A549 (cell line): ENCODE measurements at regions not wholly inside any gene's neighbourhood (a gene's known extent, or its start where the extent isn't known, plus 50 kb on each side); places are given as distances from the start of the nearest gene placed in this dataset.

Experiments
- ATAC-seq, 2 experiments: fragments of 200-7000 bp in 1 of 2; fragments of >200 bp in 1 of 2; cut with Nextera tagmentation in 1 of 2; cut with Tn5 transposase in 1 of 2; 3 replicates each; pipeline versions ENCODE4 v1.8.0 to v1.9.1; 2018 to 2020; ENCODE audit warnings: mild to moderate bottlenecking in 1 of 2, moderate library complexity in 1 of 2
- CTCF ChIA-PET: fragments of 300-600 bp; sonication (Branson Sonifier 250); formaldehyde crosslinking; extraction: SDS; loops from one replicate; lab custom pipeline; 2021; ENCODE audit warnings: antibody characterized with exemption, inconsistent platforms; lab: Yijun Ruan, JAX
- POLR2A ChIA-PET: fragments of 350-600 bp; formaldehyde crosslinking; extraction: SDS; loops from one replicate; lab custom pipeline; 2021; ENCODE audit warnings: antibody characterized with exemption, inconsistent platforms; lab: Yijun Ruan, JAX
- DNase-seq, 2 experiments: peaks; one replicate each; pipeline versions ENCODE4 v3.0.0 to v3.0.0-alpha.2; 2011 to 2016; ENCODE audit warnings: low read depth in 1 of 2, low spot score in 1 of 2
- FAIRE-seq: peaks from 2 replicates; lab custom pipeline; 2011; peaks lifted over from hg19 to GRCh38; lab: Jason Lieb, UNC
- H3K27ac ChIP-seq, 2 experiments: fragments of >200 bp; sonication (Bioruptor Twin); formaldehyde crosslinking; 3 replicates each; pipeline ENCODE4 v1.5.1; 2016 to 2017
- H3K4me1 ChIP-seq: fragments of >200 bp; sonication (Bioruptor Twin); formaldehyde crosslinking; 3 replicates; pipeline ENCODE4 v1.6.1; 2016
- H3K4me2 ChIP-seq: fragments of >200 bp; sonication (Bioruptor Twin); formaldehyde crosslinking; 3 replicates; pipeline ENCODE4 v1.6.1; 2016
- H3K4me3 ChIP-seq: fragments of >200 bp; sonication (Bioruptor Twin); formaldehyde crosslinking; 3 replicates; pipeline ENCODE4 v1.5.1; 2016
- H3K9me3 ChIP-seq: fragments of >200 bp; sonication (Bioruptor Twin); formaldehyde crosslinking; 3 replicates; pipeline ENCODE4 v1.6.1; 2016
- FOSL2 ChIP-seq, 2 experiments: fragments of 450-650 bp in 1 of 2; fragments of >200 bp in 1 of 2; sonication (Bioruptor Twin) in 1 of 2; formaldehyde crosslinking; IDR thresholded peaks; 2 replicates each; pipeline versions ENCODE4 v1.5.0 to v1.6.1; 2016 to 2020; ENCODE audit warnings: mild to moderate bottlenecking in 1 of 2, moderate library complexity in 1 of 2
- HEYL ChIP-seq: fragments of 250-450 bp; sonication (Bioruptor Pico); IDR thresholded peaks from 2 replicates; pipeline ENCODE4 v1.8.0; 2021; ENCODE audit warnings: mild to moderate bottlenecking, moderate library complexity
- HOXA7 ChIP-seq: fragments of 250-450 bp; sonication (Bioruptor Pico); IDR thresholded peaks from 2 replicates; pipeline ENCODE4 v1.5.0; 2020; ENCODE audit warnings: mild to moderate bottlenecking, moderate library complexity
- JUNB ChIP-seq: fragments of >200 bp; sonication (Bioruptor Twin); formaldehyde crosslinking; IDR thresholded peaks from 2 replicates; pipeline ENCODE4 v1.6.1; 2016
- PHF8 ChIP-seq: fragments of 200-600 bp; sonication (generic); IDR thresholded peaks from 2 replicates; pipeline ENCODE4 v1.6.1; 2016; ENCODE audit warnings: low read depth, mild to moderate bottlenecking, antibody characterized with exemption, moderate library complexity, borderline replicate concordance
- POLR2AphosphoS2 ChIP-seq: conservative IDR thresholded peaks from 2 replicates; pipeline ENCODE4 v1.6.1; 2012; ENCODE audit warnings: low read length, improper control_type of control experiment, inconsistent platforms
- RCOR1 ChIP-seq: fragments of 150-350 bp; IDR thresholded peaks from 2 replicates; pipeline ENCODE4 v1.6.1; 2014; ENCODE audit warnings: antibody characterized with exemption, low read length, low read depth
- RFX5 ChIP-seq: fragments of 450-650 bp; IDR thresholded peaks from 2 replicates; pipeline ENCODE4 v1.7.1; 2014; ENCODE audit warnings: antibody characterized with exemption, mild to moderate bottlenecking, moderate library complexity
- RNF2 ChIP-seq: fragments of 200-600 bp; sonication (generic); IDR thresholded peaks from 2 replicates; pipeline ENCODE4 v1.6.1; 2016; ENCODE audit warnings: low read depth, mild to moderate bottlenecking, antibody characterized with exemption, moderate library complexity, borderline replicate concordance
- TP53 ChIP-seq: fragments of 250-450 bp; sonication (Bioruptor Pico); IDR thresholded peaks from 2 replicates; pipeline ENCODE4 v1.5.0; 2021; ENCODE audit warnings: mild to moderate bottlenecking, moderate library complexity
- ZFP36 ChIP-seq: fragments of 450-650 bp; IDR thresholded peaks from 2 replicates; pipeline ENCODE4 v1.6.1; 2014; ENCODE audit warnings: borderline replicate concordance; ENCODE audit not compliant: partially characterized antibody
- ZNF302 ChIP-seq: fragments of 250-450 bp; sonication (Bioruptor Pico); IDR thresholded peaks from 2 replicates; pipeline ENCODE4 v1.9.0; 2021; ENCODE audit warnings: inconsistent platforms, mild to moderate bottlenecking, moderate library complexity
- WGBS: methylation state at CpG from one replicate; pipeline ENCODE4 v1.1.6; 2017; ENCODE audit errors: missing lambda C conversion rate; 5-methylcytosine and 5-hydroxymethylcytosine counted together
- TF ChIP-seq, protein P1 (sequence below): fragments of >200 bp; sonication (Bioruptor Twin); formaldehyde crosslinking; IDR thresholded peaks from 2 replicates; pipeline ENCODE4 v1.6.1; 2016
- TF ChIP-seq, protein P2 (sequence below): IDR thresholded peaks from 2 replicates; pipeline ENCODE4 v1.6.1; 2012
- TF ChIP-seq, protein P3 (sequence below): IDR thresholded peaks from 2 replicates; pipeline ENCODE4 v1.6.1; 2012
- TF ChIP-seq, protein P4 (sequence below): IDR thresholded peaks from 2 replicates; pipeline ENCODE4 v1.6.1; 2012; ENCODE audit warnings: low read depth, borderline replicate concordance

DNA sequence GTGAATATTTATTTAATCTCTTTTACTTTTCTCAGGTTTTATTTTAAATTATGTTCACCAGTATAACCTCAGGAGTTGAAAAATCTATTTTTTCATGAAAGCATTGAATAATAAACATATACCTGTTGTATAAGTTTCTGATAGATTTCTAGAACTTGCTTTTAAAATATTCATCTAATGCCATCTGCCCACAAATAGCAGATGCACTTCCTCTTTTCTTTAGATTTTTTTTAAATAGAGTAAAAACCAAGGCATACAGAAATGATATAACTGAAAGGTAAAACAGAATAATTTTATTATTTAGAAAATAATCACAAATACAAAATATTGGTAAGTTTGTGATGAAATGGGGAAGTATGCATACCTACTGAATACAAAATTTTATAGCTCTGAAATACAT, 130.7 kb upstream of the PRMT6 start:
- H3K9me3 ChIP-seq, result no peaks in the 10 kb centered on the region
- no peaks in the 10 kb centered on the region for H3K4me1 ChIP-seq
- FAIRE-seq (no peak), ATAC-seq (no peak), DNase-seq (no peak)
- H3K27ac ChIP-seq, result no peak overlapping the region
- CTCF ChIA-PET, result no interaction called here
- TF ChIP-seq RFX5, result no peak
- TF ChIP-seq HOXA7 (CRISPR knock-in tag), result no peak
- TF ChIP-seq FOSL2 (IDR thresholded peaks at IDR 0.05), result no peak
- no peak for TF ChIP-seq FOSL2 (CRISPR knock-in tag; IDR thresholded peaks at IDR 0.05)
- TF ChIP-seq, protein P1, sequence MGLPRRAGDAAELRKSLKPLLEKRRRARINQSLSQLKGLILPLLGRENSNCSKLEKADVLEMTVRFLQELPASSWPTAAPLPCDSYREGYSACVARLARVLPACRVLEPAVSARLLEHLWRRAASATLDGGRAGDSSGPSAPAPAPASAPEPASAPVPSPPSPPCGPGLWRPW, result no peak
- TF ChIP-seq RCOR1, result no peak
- H3K4me2 ChIP-seq, result no peak overlapping the region
- no peak overlapping the region for H3K4me3 ChIP-seq
- POLR2A ChIA-PET, result no interaction called here

DNA sequence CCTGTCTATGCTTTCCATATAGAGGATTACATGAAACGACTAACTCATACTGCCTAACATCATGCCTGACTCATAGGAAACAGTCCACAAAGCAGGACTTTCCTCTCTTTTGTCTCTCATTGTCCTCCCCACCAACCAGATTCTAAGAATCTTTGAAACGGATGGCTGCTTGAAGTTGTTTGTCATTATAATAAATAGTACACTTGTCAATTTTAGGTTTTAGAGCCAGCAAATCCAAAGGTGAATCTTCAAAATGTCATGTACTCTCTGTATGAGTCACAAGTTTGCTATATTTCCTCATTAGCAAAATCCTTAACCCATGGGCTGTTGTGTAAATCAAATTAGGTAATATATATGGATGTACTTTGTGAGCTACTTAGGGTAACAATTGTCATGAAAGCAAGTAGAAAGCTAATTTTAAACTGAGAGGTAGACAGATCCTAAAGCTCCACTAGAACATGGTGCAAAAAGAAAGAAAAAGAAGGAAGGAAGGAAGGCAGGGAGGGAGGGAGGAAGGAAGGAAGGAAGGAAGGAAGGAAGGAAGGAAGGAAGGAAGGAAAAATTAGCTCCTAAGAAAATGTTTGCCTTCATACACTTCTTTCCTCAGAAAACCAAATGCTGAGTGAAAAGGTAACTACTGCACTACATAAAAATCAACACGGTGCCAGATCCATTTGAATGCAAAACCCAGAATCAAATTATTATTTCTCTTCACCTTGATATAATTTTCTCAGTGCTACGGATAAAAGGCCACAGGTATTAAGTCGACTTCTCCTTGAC, 129.5 kb upstream of the PRMT6 start:
- H3K4me3 ChIP-seq, result no peak overlapping the region
- FAIRE-seq (no peak), ATAC-seq (no peak), DNase-seq (no peak)
- H3K27ac ChIP-seq, result no peak overlapping the region
- POLR2A ChIA-PET, result no interaction called here
- TF ChIP-seq, protein P2, sequence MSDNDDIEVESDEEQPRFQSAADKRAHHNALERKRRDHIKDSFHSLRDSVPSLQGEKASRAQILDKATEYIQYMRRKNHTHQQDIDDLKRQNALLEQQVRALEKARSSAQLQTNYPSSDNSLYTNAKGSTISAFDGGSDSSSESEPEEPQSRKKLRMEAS, result no peak
- TF ChIP-seq RNF2 (no peak), JUNB (no peak)
- TF ChIP-seq, protein P3, sequence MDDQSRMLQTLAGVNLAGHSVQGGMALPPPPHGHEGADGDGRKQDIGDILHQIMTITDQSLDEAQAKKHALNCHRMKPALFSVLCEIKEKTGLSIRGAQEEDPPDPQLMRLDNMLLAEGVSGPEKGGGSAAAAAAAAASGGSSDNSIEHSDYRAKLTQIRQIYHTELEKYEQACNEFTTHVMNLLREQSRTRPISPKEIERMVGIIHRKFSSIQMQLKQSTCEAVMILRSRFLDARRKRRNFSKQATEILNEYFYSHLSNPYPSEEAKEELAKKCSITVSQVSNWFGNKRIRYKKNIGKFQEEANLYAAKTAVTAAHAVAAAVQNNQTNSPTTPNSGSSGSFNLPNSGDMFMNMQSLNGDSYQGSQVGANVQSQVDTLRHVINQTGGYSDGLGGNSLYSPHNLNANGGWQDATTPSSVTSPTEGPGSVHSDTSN, result no peak
- H3K4me2 ChIP-seq, result no peak overlapping the region
- WGBS, result 7% methylated on average over 5 of the region's 5 CpGs
- H3K4me1 ChIP-seq, result no peaks in the 10 kb centered on the region
- H3K9me3 ChIP-seq, result no peaks in the 10 kb centered on the region
- CTCF ChIA-PET, result no interaction called here

DNA sequence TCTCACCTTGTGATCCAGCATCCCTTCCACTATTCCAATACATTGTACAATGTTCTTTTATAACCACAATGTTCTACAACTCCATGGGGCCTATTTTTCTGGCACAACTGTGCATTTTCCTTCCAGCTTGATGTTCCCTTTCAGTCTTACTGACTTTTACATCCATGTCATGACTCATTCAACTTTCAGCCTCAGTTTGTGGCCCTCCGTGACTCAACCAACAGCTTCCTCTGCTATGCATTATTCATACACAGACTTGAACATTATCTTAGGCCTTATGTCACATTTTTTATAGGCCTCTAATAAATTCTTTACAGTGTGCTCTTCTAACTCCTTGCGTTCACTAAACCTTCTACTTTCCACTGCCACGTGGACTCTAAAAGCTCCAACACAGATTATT, 119.4 kb upstream of the PRMT6 start:
- Histone ChIP-seq H3K4me1 (no peaks in the 10 kb centered on the region), H3K9me3 (no peaks in the 10 kb centered on the region), H3K4me3 (no peak overlapping the region), H3K4me2 (no peak overlapping the region), H3K27ac (no peak overlapping the region)
- FAIRE-seq, result no peak
- TF ChIP-seq POLR2AphosphoS2, result no peak
- POLR2A ChIA-PET, result no interaction called here
- DNase-seq, result no peak
- no peak for ATAC-seq
- 17% methylated on average over 3 of the region's 3 CpGs for WGBS
- CTCF ChIA-PET, result no interaction called here

DNA sequence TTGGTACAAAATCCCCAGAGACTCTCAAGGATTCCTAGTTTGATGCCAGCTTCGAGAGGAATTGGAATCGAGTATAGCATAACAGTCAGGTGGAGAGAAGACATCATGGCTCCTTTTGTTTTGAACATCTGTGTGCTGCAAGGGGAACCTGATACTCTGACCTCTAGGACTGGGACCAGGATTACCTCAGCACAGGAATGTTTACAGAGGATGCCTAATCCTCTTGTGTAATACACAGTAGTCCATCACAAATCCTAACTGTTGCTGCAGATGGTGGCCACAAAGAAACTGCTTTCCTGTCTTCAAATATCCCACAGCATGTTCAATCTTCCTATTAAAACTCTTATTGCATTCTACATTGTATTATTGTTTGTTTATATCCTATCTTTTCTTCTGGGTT, 111.8 kb upstream of the PRMT6 start:
- 4% methylated on average over 2 of the region's 2 CpGs for WGBS
- H3K4me1 ChIP-seq, result no peaks in the 10 kb centered on the region
- DNase-seq (no peak), ATAC-seq (no peak), FAIRE-seq (no peak)
- POLR2A ChIA-PET, result no interaction called here
- no peak overlapping the region for H3K4me2 ChIP-seq
- no peaks in the 10 kb centered on the region for H3K9me3 ChIP-seq
- H3K27ac ChIP-seq, result no peak overlapping the region
- no peak overlapping the region for H3K4me3 ChIP-seq
- CTCF ChIA-PET, result no interaction called here
- TF ChIP-seq TP53 (CRISPR knock-in tag) (no peak), ZFP36 (no peak)

DNA sequence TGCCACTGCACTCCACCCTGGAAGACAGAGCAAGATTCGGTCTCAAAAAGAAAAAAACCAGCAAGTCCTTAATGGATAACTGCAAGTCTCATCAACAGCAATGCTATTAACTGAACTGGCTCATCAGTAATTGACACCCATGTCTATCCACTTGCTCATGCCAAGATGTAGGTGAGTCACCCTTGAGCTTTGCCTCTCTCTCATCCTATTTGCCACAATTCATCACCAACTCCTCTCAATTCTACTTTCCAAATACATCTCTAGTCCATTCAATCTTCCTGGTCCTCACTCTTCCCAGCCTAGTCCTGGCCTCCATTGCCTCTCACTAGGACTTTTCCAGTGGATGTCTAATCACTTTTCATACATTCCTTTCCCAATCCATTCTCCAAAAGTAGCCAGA, 103.7 kb upstream of the PRMT6 start:
- Histone ChIP-seq H3K27ac (no peak overlapping the region), H3K4me2 (no peak overlapping the region), H3K4me3 (no peak overlapping the region), H3K9me3 (no peaks in the 10 kb centered on the region), H3K4me1 (no peaks in the 10 kb centered on the region)
- POLR2A ChIA-PET, result no interaction called here
- 0% methylated on average over 1 of the region's 1 CpG for WGBS
- no peak for FAIRE-seq
- TF ChIP-seq TP53 (CRISPR knock-in tag), result no peak
- no peak for TF ChIP-seq PHF8
- TF ChIP-seq, protein P4, sequence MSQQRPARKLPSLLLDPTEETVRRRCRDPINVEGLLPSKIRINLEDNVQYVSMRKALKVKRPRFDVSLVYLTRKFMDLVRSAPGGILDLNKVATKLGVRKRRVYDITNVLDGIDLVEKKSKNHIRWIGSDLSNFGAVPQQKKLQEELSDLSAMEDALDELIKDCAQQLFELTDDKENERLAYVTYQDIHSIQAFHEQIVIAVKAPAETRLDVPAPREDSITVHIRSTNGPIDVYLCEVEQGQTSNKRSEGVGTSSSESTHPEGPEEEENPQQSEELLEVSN, result no peak
- no peak for TF ChIP-seq ZNF302
- TF ChIP-seq HEYL (CRISPR knock-in tag), result no peak
- CTCF ChIA-PET, result no interaction called here
- no peak for ATAC-seq
- DNase-seq, result no peak
